NCI-H1105 treated with DMSO at 0.1 percent for 48 hours (cell line): ENCODE measurements at regions not wholly inside any gene's neighbourhood (a gene's known extent, or its start where the extent isn't known, plus 50 kb on each side); places are given as distances from the start of the nearest gene placed in this dataset.
"Not testable (repeated sequence)": the region's sequence is repeated elsewhere in the genome, so short reads cannot be mapped to it uniquely, and the experiment has no call there.

ENCODE experiments used
- DNase-seq: peaks from one replicate; lab custom pipeline; 2025; lab: John Stamatoyannopoulos, UW

DNA sequence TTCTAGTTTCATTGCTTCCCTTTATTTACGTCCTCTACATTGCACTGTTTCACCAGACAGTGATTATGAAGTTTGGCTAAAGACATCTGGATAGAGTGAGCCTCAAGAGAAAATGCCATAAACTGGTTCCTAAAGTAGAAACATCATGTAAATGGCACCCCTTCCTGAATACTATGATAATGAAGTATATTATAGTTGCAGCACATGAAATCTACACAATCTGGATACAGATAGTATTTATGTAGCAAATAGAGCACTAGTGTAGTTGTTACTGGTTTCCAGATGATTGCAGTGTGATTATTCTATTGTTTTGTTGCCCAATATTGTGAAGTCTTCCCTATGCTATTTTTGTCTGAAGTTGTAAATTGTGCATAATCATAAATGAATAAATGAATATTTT, 2786.9 kb upstream of the PCDH20 start:
- DNase-seq: no peak

DNA sequence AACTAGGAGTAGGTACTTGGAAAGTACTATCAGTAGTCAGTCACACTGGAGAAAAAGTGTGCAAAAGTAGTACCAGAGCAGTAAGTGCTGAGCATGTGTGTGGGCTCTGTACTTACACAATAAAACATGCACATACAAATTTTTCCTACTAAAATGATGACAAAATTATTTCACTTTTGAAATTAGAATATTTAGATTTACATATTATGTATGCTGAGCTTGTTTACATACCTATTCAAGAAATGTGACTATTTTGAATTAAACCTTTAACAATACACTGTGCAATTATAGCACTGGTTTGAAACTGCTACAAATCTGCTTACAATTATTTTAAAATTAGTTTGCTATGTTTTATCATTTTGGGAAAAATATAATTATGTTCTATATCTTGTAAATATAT, 2781.6 kb upstream of the PCDH20 start:
- DNase-seq: no peak

DNA sequence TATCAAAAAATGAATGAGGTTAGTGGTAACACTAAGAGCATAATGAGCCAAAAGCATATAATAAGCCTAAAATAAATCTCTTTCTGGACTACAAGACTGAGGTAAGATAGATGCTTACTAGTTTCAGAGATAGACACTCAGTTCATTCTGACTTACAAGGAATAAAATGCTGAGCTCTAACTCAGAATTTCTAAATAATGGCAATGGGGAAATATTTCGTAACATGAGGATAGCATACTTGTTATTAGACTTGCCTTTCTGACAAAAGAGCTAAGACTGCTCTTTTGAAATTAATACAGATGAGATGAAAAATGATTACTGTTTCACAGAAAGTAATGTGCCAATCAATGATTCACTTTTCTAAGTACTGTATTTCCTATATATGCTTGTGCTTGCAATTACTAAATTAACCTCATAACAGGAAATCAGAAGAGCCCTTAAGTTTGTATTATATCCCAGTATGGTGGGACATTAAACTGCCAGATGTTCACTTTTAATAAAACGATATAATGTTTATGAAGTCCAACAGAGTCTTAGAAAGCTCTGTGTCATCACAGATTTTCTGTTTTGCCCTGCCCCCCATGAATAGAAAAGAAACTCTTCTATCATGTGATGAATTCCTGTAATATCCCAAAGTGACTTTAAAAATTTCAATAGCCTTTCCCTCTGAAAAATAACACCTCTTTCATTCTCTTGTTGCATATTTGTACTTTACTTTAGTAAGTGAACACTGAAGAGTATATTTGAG, 2771.0 kb upstream of the PCDH20 start:
- no peak for DNase-seq

DNA sequence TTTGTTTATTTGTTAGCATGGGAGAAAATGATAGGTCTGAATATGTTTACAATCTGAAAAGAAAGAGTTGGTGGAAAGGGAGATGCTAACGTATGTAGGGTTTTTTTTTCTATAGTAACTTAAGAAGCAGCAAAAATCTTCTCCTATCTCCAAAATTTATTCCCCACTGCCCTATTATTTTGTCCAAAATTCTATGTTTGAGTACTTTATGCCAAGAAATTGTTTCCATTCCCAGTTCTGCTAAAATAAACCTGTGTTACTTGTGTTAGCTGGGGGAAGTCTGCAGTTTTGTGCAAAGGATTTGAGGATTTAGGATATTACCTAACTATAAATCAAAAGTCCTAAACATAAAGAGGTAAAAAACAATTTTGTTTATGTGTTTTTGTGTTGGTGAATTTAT, 2770.4 kb upstream of the PCDH20 start:
- no peak for DNase-seq

DNA sequence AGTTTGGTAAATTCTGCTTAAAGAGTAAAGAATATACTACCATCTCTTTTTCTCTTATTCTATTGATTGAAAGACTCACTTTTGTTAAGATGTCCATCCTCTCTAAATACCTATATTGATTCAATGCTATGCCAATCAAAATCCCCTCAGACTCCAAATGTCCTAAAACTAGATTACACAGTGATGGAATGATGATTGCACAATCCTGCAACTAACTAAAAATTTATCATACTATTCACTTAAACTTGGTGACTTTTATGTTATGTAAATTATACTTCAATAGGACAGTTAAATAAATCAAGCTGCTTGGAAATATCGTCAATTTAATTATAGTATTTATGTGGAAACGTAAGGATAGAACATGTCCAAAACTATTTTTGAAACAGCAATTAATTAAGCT, 2765.1 kb upstream of the PCDH20 start:
- DNase-seq: no peak

DNA sequence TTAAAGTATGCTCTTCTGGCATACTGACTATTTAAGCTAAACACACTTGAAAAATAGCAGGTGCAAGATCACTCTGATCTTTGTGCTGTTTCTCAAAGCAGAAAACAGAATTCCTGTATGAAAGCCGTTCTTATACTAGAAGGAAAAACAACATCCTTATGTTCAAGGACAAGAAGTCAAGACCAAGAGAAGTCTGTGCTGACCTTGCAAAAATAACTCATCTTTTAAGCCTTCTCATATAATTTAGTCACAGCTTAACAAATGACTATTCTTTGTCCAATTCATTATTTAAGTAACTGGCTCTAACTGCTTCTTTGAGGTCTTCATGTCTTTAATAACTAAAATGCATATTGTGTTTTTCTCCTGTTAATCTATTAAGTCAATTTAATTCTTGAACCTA, 2750.2 kb upstream of the PCDH20 start:
- DNase-seq: no peak

DNA sequence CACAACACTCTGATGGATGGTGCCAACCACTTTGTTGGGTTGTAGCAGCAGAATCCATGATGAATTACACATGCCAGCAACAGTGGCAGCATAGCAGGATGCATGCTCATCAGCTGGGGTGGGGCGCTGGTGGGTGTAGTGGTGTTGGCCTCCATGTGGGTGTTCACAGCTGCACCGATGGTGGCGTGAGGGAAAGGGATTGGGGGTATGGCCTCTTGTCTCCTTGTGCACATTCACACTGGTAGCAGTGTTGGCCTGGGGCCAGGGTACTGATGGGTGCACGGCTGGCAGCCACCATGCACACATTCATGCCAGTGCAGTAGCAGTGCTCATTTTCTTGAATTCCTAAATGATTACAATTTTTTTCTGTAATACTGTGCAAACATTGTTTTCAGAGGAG, 2748.8 kb upstream of the PCDH20 start:
- no peak for DNase-seq

DNA sequence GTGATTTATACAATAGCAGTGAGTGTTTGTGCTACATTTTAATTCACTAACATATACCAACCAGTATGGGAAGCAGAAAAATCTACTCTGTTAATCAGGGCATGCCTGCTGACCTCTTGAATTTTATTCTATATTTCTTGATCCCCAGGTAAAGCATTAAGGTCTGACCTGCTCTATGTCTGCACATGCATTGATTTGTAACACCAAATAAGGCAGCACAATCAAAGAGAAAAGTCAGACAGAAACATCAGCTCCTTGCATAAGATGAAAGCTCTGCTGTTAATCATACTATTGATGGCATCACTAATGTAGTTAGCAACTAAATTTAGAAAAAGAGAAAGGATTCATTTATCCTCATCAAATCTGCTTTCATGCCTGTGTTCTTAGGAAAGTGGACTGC, 2744.8 kb upstream of the PCDH20 start:
- no peak for DNase-seq

DNA sequence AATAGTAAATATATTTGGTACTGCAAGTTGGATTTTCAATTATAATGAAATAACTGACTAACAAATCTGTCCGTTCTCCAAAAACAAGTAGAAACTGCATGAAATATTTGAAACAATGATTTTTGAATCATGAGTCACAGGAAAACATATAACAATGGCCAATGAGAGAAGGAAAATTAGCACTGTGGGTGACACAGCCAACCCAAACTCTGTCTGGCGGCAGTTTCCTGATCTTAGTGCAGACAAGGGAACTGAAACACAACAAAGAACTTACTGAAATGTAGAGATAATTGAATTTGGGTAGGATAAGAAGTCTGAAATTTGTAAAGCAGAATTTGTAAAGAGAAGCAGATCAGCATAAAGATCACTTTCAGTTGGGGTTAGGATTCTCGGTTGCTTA, 2743.3 kb upstream of the PCDH20 start:
- DNase-seq: no peak

DNA sequence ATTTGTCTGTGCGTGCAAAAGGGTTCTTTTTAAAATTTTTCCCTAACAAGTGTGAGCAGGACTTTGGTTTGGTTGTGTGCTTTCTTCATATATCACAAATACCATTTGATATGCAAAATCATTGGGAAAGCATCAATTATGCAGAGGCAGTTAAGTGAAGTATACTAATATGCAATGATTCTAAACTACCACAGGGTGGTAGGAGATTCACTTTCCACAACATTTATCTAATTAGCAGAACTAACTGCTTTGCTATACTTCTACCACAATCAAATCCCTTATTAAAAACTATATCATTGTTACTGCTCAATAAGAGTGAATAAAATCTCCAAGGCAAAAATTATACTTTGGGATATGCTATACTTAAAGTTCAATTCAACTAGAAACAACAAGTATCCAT, 2738.9 kb upstream of the PCDH20 start:
- peak; percentile 55 for DNase-seq

DNA sequence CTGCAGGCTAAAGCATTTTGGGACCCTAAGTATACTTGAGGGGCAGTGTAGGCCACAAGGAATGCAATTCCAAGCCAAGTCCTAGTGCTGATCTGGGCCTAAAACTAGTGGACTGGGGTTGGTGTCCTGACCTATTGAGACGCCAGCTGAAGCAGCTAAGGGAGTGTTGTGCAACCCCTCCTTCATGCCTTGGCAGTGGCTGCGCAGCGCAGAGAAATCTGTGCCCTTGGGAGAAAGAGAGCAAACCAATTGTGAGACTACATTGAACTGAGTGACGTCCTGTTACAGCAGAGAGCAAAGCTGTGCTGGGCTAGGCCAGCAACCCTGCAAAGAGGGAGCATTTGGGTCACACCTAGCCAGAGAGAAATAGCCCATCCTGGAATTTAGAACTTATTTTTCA, 2715.0 kb upstream of the PCDH20 start:
- no peak for DNase-seq

DNA sequence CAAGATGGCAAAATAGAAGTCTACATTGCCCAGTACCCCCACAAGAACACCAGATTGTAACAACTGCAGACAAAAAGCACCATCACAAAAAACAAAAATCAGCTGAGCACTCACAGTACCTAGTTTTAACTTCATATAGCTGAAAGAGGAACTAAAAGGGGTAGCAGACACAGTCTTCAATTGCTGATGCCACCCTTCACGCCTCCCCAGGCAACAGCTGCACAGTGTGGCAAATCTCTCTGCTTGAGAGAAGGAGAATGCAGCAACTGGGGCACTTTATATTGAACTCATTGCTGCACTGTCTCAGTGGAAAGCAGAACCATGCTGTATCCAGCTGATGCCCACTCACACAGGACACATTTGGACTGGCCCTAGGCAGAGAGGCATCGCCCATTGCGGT, 2714.5 kb upstream of the PCDH20 start:
- DNase-seq: no peak

DNA sequence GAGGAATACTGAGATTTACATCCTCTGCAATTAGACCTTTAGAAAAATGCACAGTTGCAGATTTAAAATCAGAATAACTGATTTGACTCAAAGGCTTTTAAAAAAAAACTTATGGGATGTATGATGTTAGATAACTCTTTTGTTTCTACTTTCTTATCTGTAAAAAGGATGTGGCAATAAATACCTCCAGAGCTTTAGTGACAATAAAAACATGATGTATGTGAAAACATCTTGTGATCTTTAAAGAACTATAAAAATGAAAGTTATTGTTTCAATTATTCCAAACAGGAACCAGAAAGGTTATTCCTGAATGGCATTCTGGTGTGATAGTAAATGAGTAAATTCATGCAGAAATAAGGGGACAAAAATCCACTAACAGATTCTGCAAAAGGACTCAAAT, 2712.2 kb upstream of the PCDH20 start:
- no peak for DNase-seq

DNA sequence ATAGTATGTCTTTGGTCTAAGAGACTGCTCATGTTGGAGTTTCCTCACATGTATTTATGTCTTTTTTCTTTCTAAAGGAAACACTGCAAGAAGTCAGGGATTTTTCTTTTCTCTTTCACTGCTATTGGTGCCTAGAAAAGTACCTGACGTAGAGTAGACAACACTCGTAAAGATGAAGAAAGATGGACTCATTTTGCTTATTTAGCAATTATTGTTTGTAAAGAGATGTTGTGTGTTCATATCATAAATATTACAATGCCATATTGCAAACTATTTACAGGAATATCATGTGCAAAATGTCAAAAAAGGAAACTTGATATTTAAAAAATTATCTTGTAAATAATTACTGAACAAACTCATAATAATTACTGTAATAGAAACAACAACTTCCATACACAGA, 2711.5 kb upstream of the PCDH20 start:
- no peak for DNase-seq

DNA sequence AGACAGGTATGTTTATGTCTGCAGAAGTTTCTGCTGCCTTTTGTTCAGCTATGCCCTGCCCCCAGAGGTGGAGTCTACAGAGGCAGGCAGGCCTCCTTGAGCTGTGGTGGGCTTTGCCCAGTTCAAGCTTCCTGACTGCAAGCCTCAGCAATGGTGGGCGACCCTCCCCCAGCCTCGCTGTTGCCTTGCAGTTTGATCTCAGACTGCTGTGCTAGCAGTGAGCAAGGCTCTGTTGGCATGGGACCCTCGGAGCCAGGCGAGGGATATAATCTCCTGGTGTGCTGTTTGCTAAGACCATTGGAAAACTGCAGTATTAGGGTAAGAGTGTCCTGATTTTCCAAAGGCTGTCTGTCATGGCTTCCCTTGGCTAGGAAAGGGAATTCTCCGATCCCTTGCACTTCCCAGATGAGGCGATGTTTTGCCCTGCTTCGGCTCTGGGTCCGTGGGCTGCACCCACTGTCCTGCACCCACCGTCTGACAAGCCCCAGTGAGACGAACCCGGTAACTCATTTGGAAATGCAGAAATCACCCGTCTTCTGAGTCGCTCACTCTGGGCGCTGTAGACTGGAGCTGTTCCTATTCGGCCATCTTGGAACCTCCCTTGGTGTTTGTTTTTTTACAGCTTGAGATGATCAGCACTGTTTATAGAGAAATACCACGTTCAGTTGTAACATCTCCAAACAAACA, 2705.5 kb upstream of the PCDH20 start:
- not testable (repeated sequence) for DNase-seq

DNA sequence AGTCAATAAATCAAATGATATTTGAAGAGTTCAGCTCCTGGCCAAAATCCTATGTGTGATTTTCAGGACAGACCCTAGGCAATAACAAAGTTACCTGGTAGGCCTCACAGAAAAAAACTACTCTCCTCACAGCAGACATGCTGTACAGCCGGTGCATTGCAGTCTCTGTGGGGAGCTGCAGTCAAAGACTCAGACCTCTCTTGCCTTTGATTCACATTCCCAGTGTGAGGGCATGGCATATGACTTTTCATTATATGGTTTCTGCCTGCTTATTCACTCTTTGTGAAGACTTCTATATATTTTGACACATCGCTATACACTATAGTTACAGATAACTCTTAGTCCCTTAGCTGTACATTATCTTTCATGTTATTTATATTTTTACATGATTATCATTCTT, 2684.3 kb upstream of the PCDH20 start:
- DNase-seq: no peak

DNA sequence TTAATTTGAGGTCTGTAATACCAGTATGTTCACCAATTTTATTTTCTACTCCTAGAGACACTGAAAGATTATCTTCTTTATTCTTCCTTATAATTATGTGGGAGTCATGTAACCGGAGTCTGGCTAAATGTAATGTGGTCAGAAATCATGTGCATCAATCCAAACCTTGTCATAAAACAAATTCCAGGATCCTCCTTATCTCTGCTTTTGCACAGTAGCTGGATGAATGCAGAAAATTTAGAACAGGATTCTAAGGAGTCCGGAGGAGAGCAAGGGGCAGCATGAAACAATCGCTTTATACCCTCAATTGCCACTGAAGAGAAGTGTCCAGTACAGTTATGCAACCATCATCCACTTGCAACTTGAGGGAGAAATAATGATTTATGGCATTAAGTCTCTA, 2674.7 kb upstream of the PCDH20 start:
- no peak for DNase-seq

DNA sequence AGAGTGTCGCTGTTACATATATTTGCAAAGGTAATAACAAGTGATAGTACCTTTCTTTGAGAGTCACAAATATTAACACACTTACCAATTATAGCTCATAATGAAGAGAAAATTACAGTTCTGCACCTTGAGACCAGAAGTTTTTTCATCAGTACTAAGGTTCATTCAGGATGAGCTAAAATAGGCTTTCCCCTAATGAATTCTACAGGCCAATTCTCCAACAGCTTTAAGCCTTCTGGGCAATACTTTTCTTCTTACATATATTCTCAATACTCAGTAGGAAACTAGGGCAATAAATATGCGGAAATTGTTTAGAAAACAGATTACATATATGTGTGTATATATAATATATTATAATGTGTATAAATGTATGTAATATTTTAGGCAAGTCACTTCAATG, 2672.8 kb upstream of the PCDH20 start:
- DNase-seq: peak; percentile 27

DNA sequence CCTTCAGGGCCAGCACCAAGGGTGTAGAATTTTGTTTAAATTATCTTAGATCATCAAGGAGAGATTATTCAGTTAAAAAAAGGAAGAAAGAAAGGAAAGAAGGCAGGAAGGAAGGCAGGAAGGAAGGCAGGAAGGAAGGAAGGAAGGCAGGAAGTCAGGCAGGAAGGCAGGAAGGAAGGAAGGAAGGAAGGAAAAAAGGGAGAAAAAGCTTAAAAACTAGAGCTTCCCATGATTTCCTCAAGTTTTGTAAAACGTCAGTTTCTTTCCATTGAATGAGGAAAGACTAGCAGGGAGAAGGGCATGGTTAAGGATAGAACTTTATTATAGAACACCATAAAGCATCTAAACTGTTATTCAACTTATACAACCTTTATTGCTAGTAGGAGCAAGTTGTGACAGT, 2672.0 kb upstream of the PCDH20 start:
- DNase-seq: no peak

DNA sequence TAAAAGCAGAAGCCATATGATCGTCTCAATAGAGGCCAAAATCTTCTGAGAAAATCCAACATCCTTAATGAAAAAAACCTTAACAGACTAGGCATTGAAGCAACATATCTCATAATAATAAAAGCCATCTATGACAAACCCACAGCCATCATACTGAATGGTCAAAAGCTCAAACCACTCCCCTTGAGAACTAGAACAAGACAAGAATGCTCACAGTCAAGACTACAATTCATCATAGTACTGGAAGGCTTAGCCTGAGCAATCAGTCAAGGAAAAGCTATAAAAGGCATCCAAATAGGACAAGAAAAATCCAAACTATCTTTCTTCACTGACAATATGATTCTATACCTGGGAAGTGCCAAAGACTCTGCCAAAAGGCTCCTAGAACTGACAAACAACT, 2668.2 kb upstream of the PCDH20 start:
- no peak for DNase-seq

DNA sequence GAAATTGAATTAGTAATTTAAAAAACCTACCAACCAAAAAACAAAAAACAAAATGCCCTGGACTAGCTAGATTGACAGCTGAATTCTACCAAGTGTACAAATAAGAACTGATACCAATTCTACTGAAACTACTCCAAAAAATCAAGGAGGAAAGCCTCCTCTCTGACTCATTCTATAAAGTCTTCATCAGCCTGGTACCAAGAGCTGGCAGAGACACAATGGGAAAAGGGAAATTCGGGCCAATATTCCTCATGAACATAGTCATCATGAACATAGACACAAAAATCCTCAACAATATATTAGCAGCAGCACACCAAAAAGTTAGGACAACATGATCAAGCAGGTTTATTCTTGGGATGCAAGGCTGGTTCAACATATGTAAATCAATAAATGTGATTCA, 2667.7 kb upstream of the PCDH20 start:
- DNase-seq: no peak

DNA sequence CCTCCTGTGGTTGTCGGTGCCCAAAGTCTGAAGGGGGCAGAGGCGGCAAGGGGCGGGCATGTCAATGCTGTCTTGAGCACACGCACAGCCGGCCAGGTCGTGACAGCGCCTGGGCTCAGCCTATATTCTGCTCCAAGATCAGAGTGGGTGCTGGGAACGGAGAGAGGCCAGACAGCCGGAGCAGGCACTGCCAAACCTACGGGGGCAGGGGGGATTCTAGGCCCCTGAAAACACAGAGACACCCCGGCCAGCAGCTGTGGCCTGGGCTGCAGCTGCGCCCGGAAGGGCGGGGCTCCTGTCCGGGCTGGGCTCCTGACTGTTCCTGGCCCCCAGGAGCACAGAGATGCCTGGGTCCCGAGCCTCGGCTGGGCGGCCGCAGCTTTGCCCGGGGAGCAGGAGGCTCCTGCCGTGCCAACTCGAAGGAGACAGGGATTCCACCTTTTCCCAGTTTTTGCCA, 2662.9 kb upstream of the PCDH20 start:
- peak; percentile 66 for DNase-seq

DNA sequence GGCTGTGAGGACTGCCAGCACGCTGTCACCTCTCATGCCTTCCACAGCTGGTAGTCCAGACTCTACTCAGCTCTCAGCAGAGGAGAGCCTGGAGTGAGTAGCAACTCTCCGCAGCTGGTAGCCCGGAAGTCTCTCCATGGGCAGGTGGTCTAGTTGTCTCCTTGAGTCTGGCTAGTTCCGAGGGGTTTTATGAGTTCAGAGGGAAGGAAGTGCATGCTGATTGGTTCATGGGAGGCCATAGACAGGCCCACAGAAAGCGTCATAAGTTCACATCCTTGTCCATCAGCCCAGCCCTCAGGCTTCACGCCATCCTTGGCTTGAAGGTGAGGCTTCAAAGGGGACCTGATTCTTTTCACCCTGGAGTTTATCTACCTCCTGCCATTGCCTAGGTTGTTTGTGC, 2662.4 kb upstream of the PCDH20 start:
- DNase-seq: peak; percentile 100
